ENCODE measurements at regions not wholly inside any gene's neighbourhood (a gene's known extent, or its start where the extent isn't known, plus 50 kb on each side); places are given as distances from the start of the nearest gene placed in this dataset.

DNA sequence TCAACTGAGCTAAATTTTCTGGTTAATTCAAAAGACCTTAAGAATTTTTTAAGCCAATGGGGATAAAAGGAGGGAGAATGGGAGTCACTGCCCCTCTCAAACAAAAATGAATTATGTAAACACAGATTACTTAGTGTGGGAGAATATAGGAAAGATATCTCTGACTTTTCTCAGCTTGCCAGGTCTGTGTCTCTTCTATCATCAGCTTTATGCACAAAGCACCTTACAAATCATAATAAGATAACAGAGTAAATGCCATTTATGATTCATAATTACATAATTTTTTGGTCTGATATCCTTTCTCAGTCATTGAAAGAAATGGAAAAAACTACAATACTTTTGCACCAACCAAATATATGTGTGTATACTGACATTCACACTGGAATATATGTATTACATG is 604.6 kb upstream of the FAM241A start:
- H3K36me3 ChIP-seq (ENCODE audit: control insufficient read depth in 2 of 2, extremely low read depth in 1 of 2, insufficient read depth in 2 of 2, low read length in 2 of 2), result no peaks in the 10 kb centered on the region
- H3K79me2 ChIP-seq (ENCODE audit: control insufficient read depth, insufficient read depth, low read length), result no peaks in the 10 kb centered on the region
- DNase-seq (ENCODE audit: low read depth, low spot score) (no peak), FAIRE-seq (no peak)
- no peak overlapping the region for H2AFZ ChIP-seq (ENCODE audit: low read depth, low read length)
- H3K27ac ChIP-seq (ENCODE audit: insufficient read depth, low read depth, low read length), result no peak overlapping the region
- intact Hi-C loops (cut with micrococcal nuclease), result no loop called here
- no peaks in the 10 kb centered on the region for H3K27me3 ChIP-seq (ENCODE audit: control insufficient read depth in 2 of 2, insufficient read depth in 2 of 2, low read length in 2 of 2)
- TF ChIP-seq JUN (IDR thresholded peaks at IDR 0.05; ENCODE audit: borderline replicate concordance, insufficient read depth, insufficient read length, low read depth) (no peak), POLR2A (IDR thresholded peaks at IDR 0.05; ENCODE audit: low read depth, low read length) (no peak), MYC (IDR thresholded peaks at IDR 0.05; ENCODE audit: low read depth, low read length) (no peak), POLR2AphosphoS5 (IDR thresholded peaks at IDR 0.05; ENCODE audit: insufficient read depth, low read depth, low read length) (no peak), FOS (IDR thresholded peaks at IDR 0.05; ENCODE audit: borderline replicate concordance, insufficient read depth, low read length) (no peak), EZH2 (IDR thresholded peaks at IDR 0.05; ENCODE audit: borderline replicate concordance, low read depth, low read length, severe bottlenecking) (no peak), MAX (IDR thresholded peaks at IDR 0.05; ENCODE audit: insufficient read depth, insufficient read length) (no peak), GATA2 (IDR thresholded peaks at IDR 0.05; ENCODE audit: insufficient read depth, insufficient read length, low read depth, low read length) (no peak)
- TF ChIP-seq, protein P1, sequence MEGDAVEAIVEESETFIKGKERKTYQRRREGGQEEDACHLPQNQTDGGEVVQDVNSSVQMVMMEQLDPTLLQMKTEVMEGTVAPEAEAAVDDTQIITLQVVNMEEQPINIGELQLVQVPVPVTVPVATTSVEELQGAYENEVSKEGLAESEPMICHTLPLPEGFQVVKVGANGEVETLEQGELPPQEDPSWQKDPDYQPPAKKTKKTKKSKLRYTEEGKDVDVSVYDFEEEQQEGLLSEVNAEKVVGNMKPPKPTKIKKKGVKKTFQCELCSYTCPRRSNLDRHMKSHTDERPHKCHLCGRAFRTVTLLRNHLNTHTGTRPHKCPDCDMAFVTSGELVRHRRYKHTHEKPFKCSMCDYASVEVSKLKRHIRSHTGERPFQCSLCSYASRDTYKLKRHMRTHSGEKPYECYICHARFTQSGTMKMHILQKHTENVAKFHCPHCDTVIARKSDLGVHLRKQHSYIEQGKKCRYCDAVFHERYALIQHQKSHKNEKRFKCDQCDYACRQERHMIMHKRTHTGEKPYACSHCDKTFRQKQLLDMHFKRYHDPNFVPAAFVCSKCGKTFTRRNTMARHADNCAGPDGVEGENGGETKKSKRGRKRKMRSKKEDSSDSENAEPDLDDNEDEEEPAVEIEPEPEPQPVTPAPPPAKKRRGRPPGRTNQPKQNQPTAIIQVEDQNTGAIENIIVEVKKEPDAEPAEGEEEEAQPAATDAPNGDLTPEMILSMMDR (IDR thresholded peaks at IDR 0.05; ENCODE audit: extremely low read depth in 1 of 2, insufficient read depth in 1 of 2, low read depth in 1 of 2, low read length in 2 of 2), result no peak
- no peaks in the 10 kb centered on the region for H3K9me3 ChIP-seq (replicated peaks; ENCODE audit: control insufficient read depth, insufficient read depth, low read length)
- no peaks in the 10 kb centered on the region for H3K9me1 ChIP-seq (replicated peaks; ENCODE audit: control insufficient read depth, extremely low read depth, insufficient read depth, low read length)
- dilution Hi-C loops (cut with MboI; ENCODE audit: extremely low pct_ligation_motif_present, low sequenced_read_pairs), result no loop called here
- H3K4me2 ChIP-seq (ENCODE audit: insufficient read depth, low read length), result no peak overlapping the region
- H3K4me3 ChIP-seq (replicated peaks in 1 of 3; ENCODE audit: insufficient read depth in 1 of 3, low read depth in 1 of 3, low read length in 3 of 3), result no peak overlapping the region
- H3K9ac ChIP-seq (replicated peaks; ENCODE audit: extremely low read depth, insufficient read depth, low read length), result no peak overlapping the region
- CTCF ChIA-PET, result no interaction called here
- no TSS peak for BruUV-seq (replicated peaks)
- H3K4me1 ChIP-seq (ENCODE audit: control insufficient read depth, extremely low read depth, insufficient read depth, low read length), result peaks cover 12% of the 10 kb centered on the region
- H4K20me1 ChIP-seq (replicated peaks; ENCODE audit: control insufficient read depth, extremely low read depth, insufficient read depth, low read length), result no peaks in the 10 kb centered on the region
- POLR2A ChIA-PET, result no interaction called here

Data from endothelial cell of umbilical vein (primary cell).